H9 (cell line): ENCODE measurements at regions not wholly inside any gene's neighbourhood (a gene's known extent, or its start where the extent isn't known, plus 50 kb on each side); places are given as distances from the start of the nearest gene placed in this dataset.

Experiments used
- DNase-seq: peaks from one replicate; pipeline ENCODE4 v3.0.0-alpha.2; 2017
- H2AFZ ChIP-seq: one replicate; pipeline ENCODE4 v1.6.1; 2013; ENCODE audit warnings: mild to moderate bottlenecking, low read length, control low read depth, moderate library complexity
- H2AK5ac ChIP-seq: 2 replicates; pipeline ENCODE4 v1.6.1; 2013; ENCODE audit warnings: low read length, control low read depth, mixed read lengths; ENCODE audit not compliant: insufficient read length
- H2BK120ac ChIP-seq: one replicate; pipeline ENCODE4 v1.6.1; 2013; ENCODE audit warnings: low read depth, mild to moderate bottlenecking, low read length, control low read depth, inconsistent platforms; ENCODE audit not compliant: poor library complexity, severe bottlenecking
- H2BK12ac ChIP-seq: 2 replicates; pipeline ENCODE4 v1.6.1; 2013; ENCODE audit warnings: low read length, control low read depth, mixed read lengths, low read depth; ENCODE audit not compliant: insufficient read length
- H2BK15ac ChIP-seq: 2 replicates; pipeline ENCODE4 v1.6.1; 2013; ENCODE audit warnings: low read depth, low read length, control low read depth
- H2BK20ac ChIP-seq: one replicate; pipeline ENCODE4 v1.6.1; 2013; ENCODE audit warnings: low read depth, mild to moderate bottlenecking, low read length, control low read depth, inconsistent platforms; ENCODE audit not compliant: poor library complexity, severe bottlenecking
- H2BK5ac ChIP-seq: 2 replicates; pipeline ENCODE4 v1.6.1; 2013; ENCODE audit warnings: low read length, control low read depth, mixed read lengths; ENCODE audit not compliant: insufficient read length
- H3K14ac ChIP-seq: 2 replicates; pipeline ENCODE4 v1.6.1; 2013; ENCODE audit warnings: low read length, control low read depth; ENCODE audit not compliant: insufficient read depth
- H3K18ac ChIP-seq: 2 replicates; pipeline ENCODE4 v1.6.1; 2013; ENCODE audit warnings: low read depth, mild to moderate bottlenecking, mixed read lengths, low read length, control low read depth; ENCODE audit not compliant: insufficient read length
- H3K23ac ChIP-seq: 2 replicates; pipeline ENCODE4 v1.6.1; 2013; ENCODE audit warnings: low read length, control low read depth, mixed read lengths, low read depth; ENCODE audit not compliant: insufficient read length
- H3K23me2 ChIP-seq: 2 replicates; pipeline ENCODE4 v1.6.1; 2013; ENCODE audit warnings: low read depth, mild to moderate bottlenecking, mixed read lengths, low read length, control low read depth; ENCODE audit not compliant: insufficient read length, poor library complexity, severe bottlenecking
- H3K27ac ChIP-seq: 2 replicates; pipeline ENCODE4 v1.5.1; 2013; ENCODE audit warnings: low read length, control low read depth, mixed read lengths, low read depth; ENCODE audit not compliant: insufficient read length
- H3K27me3 ChIP-seq: 2 replicates; pipeline ENCODE4 v1.6.1; 2013; ENCODE audit warnings: low read length, control low read depth, inconsistent platforms; ENCODE audit not compliant: insufficient read depth
- H3K4ac ChIP-seq: 2 replicates; pipeline ENCODE4 v1.6.1; 2013; ENCODE audit warnings: low read depth, mild to moderate bottlenecking, control low read depth, inconsistent platforms, low read length, moderate library complexity
- H3K4me1 ChIP-seq: 2 replicates; pipeline ENCODE4 v1.6.1; 2013; ENCODE audit warnings: low read length, control low read depth, inconsistent platforms; ENCODE audit not compliant: insufficient read depth
- H3K4me2 ChIP-seq: 2 replicates; pipeline ENCODE4 v1.6.1; 2013; ENCODE audit warnings: low read length, control low read depth, mixed read lengths; ENCODE audit not compliant: insufficient read length, insufficient read depth
- H3K56ac ChIP-seq: 2 replicates; pipeline ENCODE4 v1.6.1; 2013; ENCODE audit warnings: low read depth, mild to moderate bottlenecking, mixed read lengths, low read length, control low read depth; ENCODE audit not compliant: insufficient read length
- H3K79me1 ChIP-seq: 2 replicates; pipeline ENCODE4 v1.6.1; 2013; ENCODE audit warnings: low read depth, mild to moderate bottlenecking, moderate library complexity, low read length, control low read depth, inconsistent platforms; ENCODE audit not compliant: insufficient read depth, poor library complexity, severe bottlenecking
- H3K79me2 ChIP-seq: 2 replicates; pipeline ENCODE4 v1.6.1; 2013; ENCODE audit warnings: low read length, control low read depth, inconsistent platforms; ENCODE audit not compliant: insufficient read depth
- H3K9ac ChIP-seq: 2 replicates; pipeline ENCODE4 v1.6.1; 2013; ENCODE audit warnings: low read length, control low read depth, mixed read lengths; ENCODE audit not compliant: insufficient read length; ENCODE audit errors: extremely low read depth
- H3K9me3 ChIP-seq: one replicate; pipeline ENCODE4 v1.6.1; 2013; ENCODE audit warnings: low read depth, low read length, inconsistent platforms; ENCODE audit not compliant: control insufficient read depth
- H3T11ph ChIP-seq: one replicate; pipeline ENCODE4 v1.6.1; 2013; ENCODE audit warnings: mild to moderate bottlenecking, low read length, control low read depth, inconsistent platforms
- H4K20me1 ChIP-seq: one replicate; pipeline ENCODE4 v1.6.1; 2013; ENCODE audit not compliant: control insufficient read depth, insufficient read length, insufficient read depth
- H4K5ac ChIP-seq: 2 replicates; pipeline ENCODE4 v1.6.1; 2013; ENCODE audit warnings: low read depth, mild to moderate bottlenecking, mixed read lengths, low read length, control low read depth; ENCODE audit not compliant: insufficient read length
- H4K8ac ChIP-seq: replicated peaks from 2 replicates; pipeline ENCODE4 v1.6.1; 2013; ENCODE audit warnings: low read length, control low read depth, mixed read lengths, low read depth; ENCODE audit not compliant: insufficient read length
- H4K91ac ChIP-seq: 2 replicates; pipeline ENCODE4 v1.6.1; 2013; ENCODE audit warnings: low read depth, mild to moderate bottlenecking, moderate library complexity, mixed read lengths, low read length, control low read depth; ENCODE audit not compliant: insufficient read length
- H3K27ac Mint-ChIP-seq, 3 experiments: 2 replicates in 2 of 3; 3 replicates in 1 of 3; pipeline ENCODE4 v1.8.0; 2020 to 2021; ENCODE audit warnings: mixed read lengths in 3 of 3, mild to moderate bottlenecking in 1 of 3, moderate library complexity in 1 of 3
- H3K27me3 Mint-ChIP-seq: 2 replicates; pipeline ENCODE4 v1.8.0; 2021; ENCODE audit warnings: low read depth, mild to moderate bottlenecking, moderate library complexity, mixed read lengths
- H3K36me3 Mint-ChIP-seq, 3 experiments: 2 replicates in 2 of 3; 3 replicates in 1 of 3; pipeline ENCODE4 v1.8.0; 2020 to 2021; ENCODE audit warnings: low read depth in 3 of 3, mixed read lengths in 3 of 3; ENCODE audit not compliant: insufficient read depth in 1 of 3
- H3K4me1 Mint-ChIP-seq, 2 experiments: 2 replicates each; pipeline ENCODE4 v1.8.0; 2020; ENCODE audit warnings: mixed read lengths in 2 of 2
- H3K4me3 Mint-ChIP-seq, 2 experiments: 2 replicates in 1 of 2; 3 replicates in 1 of 2; pipeline ENCODE4 v1.8.0; 2020 to 2021; ENCODE audit warnings: mild to moderate bottlenecking in 2 of 2, mixed read lengths in 2 of 2, moderate library complexity in 1 of 2
- H3K9me3 Mint-ChIP-seq, 2 experiments: 2 replicates in 1 of 2; 3 replicates in 1 of 2; pipeline ENCODE4 v1.8.0; 2020; ENCODE audit warnings: mild to moderate bottlenecking in 2 of 2, mixed read lengths in 2 of 2, moderate library complexity in 1 of 2
- WGBS: extraction: QIAGEN DNeasy Blood & Tissue Kit; methylation state at CpG from one replicate; pipeline ENCODE4 v1.1.7; 2013; ENCODE audit warnings: missing lambda C conversion rate, low lambda C conversion rate, mixed read lengths; ENCODE audit not compliant: insufficient read length; ENCODE audit errors: extremely low coverage; 5-methylcytosine and 5-hydroxymethylcytosine counted together
- TF ChIP-seq, protein P1 (sequence below): fragments of 200-600 bp; sonication (generic); conservative IDR thresholded peaks from 3 replicates; pipeline ENCODE4 v1.8.0; 2021; ENCODE audit warnings: antibody characterized with exemption, mild to moderate bottlenecking

DNA sequence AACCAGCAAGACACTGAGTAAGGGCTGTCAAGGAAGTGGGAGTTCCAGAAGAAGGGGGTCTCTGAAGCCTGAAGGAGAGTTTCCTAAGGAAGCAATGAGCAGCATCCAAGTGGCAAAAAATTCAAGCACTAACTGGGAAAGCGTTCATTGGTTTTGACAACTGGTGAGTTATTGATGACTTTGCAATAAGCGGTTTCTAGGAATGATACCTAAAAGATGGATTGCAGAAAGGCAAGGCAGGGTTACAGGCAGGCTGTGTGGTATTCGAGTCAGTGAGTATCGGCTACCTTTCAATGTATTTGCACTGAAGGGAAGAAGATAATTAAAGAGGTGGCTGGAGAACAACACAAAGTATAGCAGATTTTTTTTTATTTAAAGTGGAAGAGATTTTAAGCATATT lies 59.3 kb upstream of the NCAM1 start:
- H3K9me3 Mint-ChIP-seq = no peaks in the 10 kb centered on the region; a peak in 1 of 5 replicates
- Histone ChIP-seq H3K79me1 (no peaks in the 10 kb centered on the region), H2BK120ac (no peak overlapping the region), H2BK12ac (no peak overlapping the region), H3K23me2 (no peaks in the 10 kb centered on the region), H3K9ac (no peak overlapping the region), H3K9me3 (no peaks in the 10 kb centered on the region), H4K91ac (no peak overlapping the region), H2AFZ (no peak overlapping the region), H3K27ac (no peak overlapping the region), H3K27me3 (no peaks in the 10 kb centered on the region), H3K18ac (no peak overlapping the region), H3K56ac (no peak overlapping the region), H4K8ac (no peak overlapping the region), H3T11ph (no peak overlapping the region), H3K79me2 (no peaks in the 10 kb centered on the region), H3K4me1 (no peaks in the 10 kb centered on the region), H2BK20ac (no peak overlapping the region), H3K4ac (no peak overlapping the region), H4K20me1 (no peaks in the 10 kb centered on the region), H3K14ac (no peak overlapping the region), H3K23ac (no peak overlapping the region), H2BK15ac (no peak overlapping the region), H4K5ac (no peak overlapping the region), H3K4me2 (no peak overlapping the region), H2AK5ac (no peak overlapping the region), H2BK5ac (no peak overlapping the region)
- WGBS = no CpG with 5 or more reads among the region's 4 CpGs
- no peaks in the 10 kb centered on the region for H3K4me1 Mint-ChIP-seq
- no peak for DNase-seq
- H3K36me3 Mint-ChIP-seq = no peaks in the 10 kb centered on the region
- peaks cover 4% of the 10 kb centered on the region for H3K27me3 Mint-ChIP-seq
- TF ChIP-seq, protein P1, sequence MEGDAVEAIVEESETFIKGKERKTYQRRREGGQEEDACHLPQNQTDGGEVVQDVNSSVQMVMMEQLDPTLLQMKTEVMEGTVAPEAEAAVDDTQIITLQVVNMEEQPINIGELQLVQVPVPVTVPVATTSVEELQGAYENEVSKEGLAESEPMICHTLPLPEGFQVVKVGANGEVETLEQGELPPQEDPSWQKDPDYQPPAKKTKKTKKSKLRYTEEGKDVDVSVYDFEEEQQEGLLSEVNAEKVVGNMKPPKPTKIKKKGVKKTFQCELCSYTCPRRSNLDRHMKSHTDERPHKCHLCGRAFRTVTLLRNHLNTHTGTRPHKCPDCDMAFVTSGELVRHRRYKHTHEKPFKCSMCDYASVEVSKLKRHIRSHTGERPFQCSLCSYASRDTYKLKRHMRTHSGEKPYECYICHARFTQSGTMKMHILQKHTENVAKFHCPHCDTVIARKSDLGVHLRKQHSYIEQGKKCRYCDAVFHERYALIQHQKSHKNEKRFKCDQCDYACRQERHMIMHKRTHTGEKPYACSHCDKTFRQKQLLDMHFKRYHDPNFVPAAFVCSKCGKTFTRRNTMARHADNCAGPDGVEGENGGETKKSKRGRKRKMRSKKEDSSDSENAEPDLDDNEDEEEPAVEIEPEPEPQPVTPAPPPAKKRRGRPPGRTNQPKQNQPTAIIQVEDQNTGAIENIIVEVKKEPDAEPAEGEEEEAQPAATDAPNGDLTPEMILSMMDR = no peak
- H3K4me3 Mint-ChIP-seq = no peak overlapping the region
- no peak overlapping the region for H3K27ac Mint-ChIP-seq
